BE2C (cell line): ENCODE measurements at regions not wholly inside any gene's neighbourhood (a gene's known extent, or its start where the extent isn't known, plus 50 kb on each side); places are given as distances from the start of the nearest gene placed in this dataset.
"Not testable (repeated sequence)": the region's sequence is repeated elsewhere in the genome, so short reads cannot be mapped to it uniquely, and the experiment has no call there.

ENCODE experiments used
- DNase-seq: peaks from one replicate; pipeline ENCODE4 v3.0.0-alpha.2; 2020
- H3K27me3 ChIP-seq: fragments of 250-450 bp; sonication (Bioruptor Pico); 2 replicates; pipeline ENCODE4 v1.5.1; 2020; ENCODE audit warnings: mild to moderate bottlenecking
- H3K36me3 ChIP-seq: fragments of 250-450 bp; sonication (Bioruptor Pico); 2 replicates; pipeline ENCODE4 v1.5.1; 2020; ENCODE audit warnings: mild to moderate bottlenecking
- H3K4me1 ChIP-seq: fragments of 250-450 bp; sonication (Bioruptor Pico); 2 replicates; pipeline ENCODE4 v1.5.1; 2020
- H3K4me3 ChIP-seq: 2 replicates; pipeline ENCODE4 v1.5.1; 2011; ENCODE audit warnings: low read depth, low read length
- H3K9me3 ChIP-seq: fragments of 250-450 bp; sonication (Bioruptor Pico); 2 replicates; pipeline ENCODE4 v1.5.1; 2020
- TF ChIP-seq, protein P1 (sequence below): IDR thresholded peaks from 2 replicates; pipeline ENCODE4 v1.5.1; 2012; ENCODE audit warnings: mild to moderate bottlenecking, low read depth, low read length

DNA sequence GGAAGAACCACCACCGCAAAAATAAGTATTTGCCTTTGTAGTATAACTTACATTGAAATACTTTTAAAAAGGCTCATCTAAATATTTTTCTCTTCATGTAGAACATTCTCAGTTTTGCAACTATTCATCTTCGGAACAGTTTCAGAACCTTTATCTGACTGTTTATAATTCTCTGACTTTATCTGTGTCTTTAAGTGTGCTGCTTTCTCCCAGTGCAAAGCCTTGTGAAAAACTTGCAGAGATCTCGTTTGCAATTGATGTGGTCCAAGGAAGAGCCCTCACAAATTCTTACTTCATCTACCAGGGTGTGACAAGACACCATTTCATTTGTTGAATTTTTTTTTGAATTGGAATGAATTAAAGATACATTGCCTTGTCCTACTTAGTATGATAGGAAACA lies 186.4 kb downstream of the DKK1 start:
- H3K27me3 ChIP-seq, result no peaks in the 10 kb centered on the region
- TF ChIP-seq, protein P1, sequence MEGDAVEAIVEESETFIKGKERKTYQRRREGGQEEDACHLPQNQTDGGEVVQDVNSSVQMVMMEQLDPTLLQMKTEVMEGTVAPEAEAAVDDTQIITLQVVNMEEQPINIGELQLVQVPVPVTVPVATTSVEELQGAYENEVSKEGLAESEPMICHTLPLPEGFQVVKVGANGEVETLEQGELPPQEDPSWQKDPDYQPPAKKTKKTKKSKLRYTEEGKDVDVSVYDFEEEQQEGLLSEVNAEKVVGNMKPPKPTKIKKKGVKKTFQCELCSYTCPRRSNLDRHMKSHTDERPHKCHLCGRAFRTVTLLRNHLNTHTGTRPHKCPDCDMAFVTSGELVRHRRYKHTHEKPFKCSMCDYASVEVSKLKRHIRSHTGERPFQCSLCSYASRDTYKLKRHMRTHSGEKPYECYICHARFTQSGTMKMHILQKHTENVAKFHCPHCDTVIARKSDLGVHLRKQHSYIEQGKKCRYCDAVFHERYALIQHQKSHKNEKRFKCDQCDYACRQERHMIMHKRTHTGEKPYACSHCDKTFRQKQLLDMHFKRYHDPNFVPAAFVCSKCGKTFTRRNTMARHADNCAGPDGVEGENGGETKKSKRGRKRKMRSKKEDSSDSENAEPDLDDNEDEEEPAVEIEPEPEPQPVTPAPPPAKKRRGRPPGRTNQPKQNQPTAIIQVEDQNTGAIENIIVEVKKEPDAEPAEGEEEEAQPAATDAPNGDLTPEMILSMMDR, result no peak
- no peaks in the 10 kb centered on the region for H3K4me1 ChIP-seq
- H3K9me3 ChIP-seq, result no peaks in the 10 kb centered on the region
- DNase-seq, result no peak
- H3K36me3 ChIP-seq, result no peaks in the 10 kb centered on the region
- no peak overlapping the region for H3K4me3 ChIP-seq

DNA sequence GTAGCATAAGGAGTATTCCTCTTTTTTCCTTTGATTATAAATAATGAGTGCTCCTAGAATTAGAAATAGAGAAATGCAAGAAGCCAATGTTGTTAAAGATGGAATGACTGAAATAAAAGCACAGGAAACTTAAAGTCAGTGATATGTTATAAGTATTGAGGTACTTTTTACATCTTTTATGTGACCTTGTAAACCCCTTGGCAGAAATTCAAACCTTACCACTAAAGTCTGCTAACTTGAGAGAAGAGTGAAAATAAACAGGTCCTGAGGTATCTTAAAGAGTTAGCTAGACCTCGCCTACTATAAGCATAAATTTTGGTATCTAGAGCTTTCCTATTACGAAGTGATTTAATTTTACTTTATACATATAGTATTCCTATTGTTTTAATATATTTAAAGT lies 188.2 kb downstream of the DKK1 start:
- TF ChIP-seq, protein P1, result no peak
- H3K9me3 ChIP-seq, result no peaks in the 10 kb centered on the region
- no peaks in the 10 kb centered on the region for H3K27me3 ChIP-seq
- no peak overlapping the region for H3K4me3 ChIP-seq
- no peaks in the 10 kb centered on the region for H3K4me1 ChIP-seq
- H3K36me3 ChIP-seq, result no peaks in the 10 kb centered on the region
- DNase-seq, result no peak

DNA sequence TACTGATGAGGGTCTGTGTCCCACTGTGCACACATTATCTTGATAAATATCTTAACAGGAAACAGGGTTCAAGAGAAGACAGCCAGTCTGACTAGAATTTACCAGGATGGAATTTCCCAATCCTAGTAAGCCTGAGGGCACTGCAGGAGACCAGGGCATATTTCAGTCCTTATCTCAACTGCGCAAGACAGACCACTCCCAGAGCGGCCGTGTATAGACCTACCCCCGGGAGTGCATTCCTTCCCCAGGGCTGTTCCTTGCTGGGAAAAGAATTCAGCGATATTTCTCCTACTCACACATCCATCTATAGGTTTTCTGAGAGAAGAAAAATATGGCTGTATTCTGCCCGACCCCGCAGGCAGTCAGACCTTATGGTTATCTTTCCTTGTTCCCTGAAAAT lies 191.3 kb downstream of the DKK1 start:
- peak; percentile 4 for DNase-seq
- not testable (repeated sequence) for H3K27me3 ChIP-seq, H3K9me3 ChIP-seq, H3K36me3 ChIP-seq, H3K4me1 ChIP-seq, H3K4me3 ChIP-seq

DNA sequence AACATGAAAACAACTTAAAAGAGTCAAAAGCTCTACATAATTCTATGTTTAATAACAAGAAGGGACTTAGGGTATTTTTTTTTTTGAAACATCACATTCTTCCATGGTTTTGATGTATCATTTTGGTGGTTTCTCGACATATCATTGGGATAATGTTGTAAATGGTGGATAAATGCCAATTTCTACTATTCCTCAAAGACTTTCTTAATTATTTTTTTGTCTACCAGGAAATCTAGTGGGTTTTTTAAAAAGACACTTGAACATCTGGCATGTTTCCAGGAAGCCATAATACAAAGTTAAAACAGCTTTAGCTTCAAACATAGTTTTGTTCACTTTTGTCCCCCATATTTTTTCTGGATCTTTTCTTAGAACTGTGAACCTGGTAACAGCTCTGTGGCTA lies 200.4 kb downstream of the DKK1 start:
- Histone ChIP-seq H3K36me3 (no peaks in the 10 kb centered on the region), H3K4me3 (no peak overlapping the region), H3K27me3 (no peaks in the 10 kb centered on the region), H3K4me1 (peaks cover 3% of the 10 kb centered on the region; the same call in 1 of the 2 replicates), H3K9me3 (no peaks in the 10 kb centered on the region; the same call in 1 of the 2 replicates)
- TF ChIP-seq, protein P1, result no peak
- DNase-seq, result no peak

DNA sequence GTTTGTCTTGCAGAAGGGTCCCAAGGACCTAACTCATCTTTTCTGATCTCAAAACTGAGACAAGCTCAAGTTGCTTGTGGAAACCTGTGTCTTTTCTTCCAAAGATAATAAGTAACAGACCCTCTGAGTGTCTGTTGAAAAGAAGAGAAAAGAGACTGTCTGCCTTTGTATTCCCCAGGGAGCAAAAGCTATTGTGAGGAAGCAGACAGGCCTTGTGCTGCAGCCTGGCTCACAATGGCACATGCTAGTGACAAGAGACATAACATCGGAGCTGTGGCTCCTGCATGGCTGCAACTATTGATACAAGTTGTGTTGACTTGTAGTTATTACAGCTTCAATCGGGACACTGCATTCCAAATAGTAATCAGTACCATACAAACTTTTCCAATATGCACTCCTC lies 202.9 kb downstream of the DKK1 start:
- no peaks in the 10 kb centered on the region for H3K36me3 ChIP-seq
- peak; percentile 65 for DNase-seq
- TF ChIP-seq, protein P1, result no peak
- no peak overlapping the region for H3K4me3 ChIP-seq
- peaks cover 3% of the 10 kb centered on the region; the same call in 1 of the 2 replicates for H3K4me1 ChIP-seq
- no peaks in the 10 kb centered on the region for H3K27me3 ChIP-seq
- no peaks in the 10 kb centered on the region; the same call in 1 of the 2 replicates for H3K9me3 ChIP-seq

DNA sequence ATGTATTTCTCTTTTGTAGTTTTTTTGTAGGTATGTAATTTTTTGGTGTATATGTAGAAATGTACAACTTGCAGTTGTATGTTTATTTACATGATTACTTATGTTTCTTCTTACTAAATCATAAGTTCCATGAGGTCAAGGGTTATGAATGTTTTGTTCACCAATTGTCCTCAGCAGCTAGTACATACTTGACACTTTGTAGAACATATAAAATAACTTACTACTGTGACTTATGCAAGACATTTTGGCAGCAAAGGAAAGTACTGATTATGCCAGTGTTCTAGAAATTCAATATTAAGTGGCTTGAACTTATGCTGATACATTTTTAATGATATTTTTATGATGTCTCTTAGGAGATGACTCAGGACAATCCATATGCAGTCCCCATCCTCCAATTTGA lies 209.6 kb downstream of the DKK1 start:
- no peaks in the 10 kb centered on the region for H3K4me1 ChIP-seq
- H3K4me3 ChIP-seq, result no peak overlapping the region
- H3K36me3 ChIP-seq, result no peaks in the 10 kb centered on the region
- no peaks in the 10 kb centered on the region for H3K27me3 ChIP-seq
- H3K9me3 ChIP-seq, result no peaks in the 10 kb centered on the region
- TF ChIP-seq, protein P1, result no peak
- DNase-seq, result no peak

DNA sequence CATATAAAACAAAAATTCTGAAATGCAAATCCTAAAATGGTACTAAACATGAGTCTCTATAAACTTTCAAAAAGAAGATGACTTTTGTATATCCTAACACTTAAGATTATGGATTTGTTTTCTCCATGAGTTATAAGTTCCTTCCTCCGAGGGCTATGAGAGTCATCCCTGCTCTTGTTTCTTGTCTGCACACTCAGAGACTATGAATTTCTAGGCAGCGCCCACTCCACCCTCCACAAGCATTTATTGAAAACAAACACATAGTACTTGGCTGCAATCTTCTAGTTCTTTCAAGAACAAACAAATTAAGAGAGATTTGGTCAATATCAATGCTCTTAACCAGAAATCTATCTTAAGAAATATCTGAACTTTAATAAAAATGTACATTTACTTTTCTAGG lies 211.7 kb downstream of the DKK1 start:
- no peak overlapping the region for H3K4me3 ChIP-seq
- DNase-seq, result no peak

More for the DNA sequence above, 211.7 kb downstream of the DKK1 start:
- TF ChIP-seq, protein P1, result no peak
- Histone ChIP-seq H3K36me3 (no peaks in the 10 kb centered on the region), H3K9me3 (no peaks in the 10 kb centered on the region), H3K27me3 (no peaks in the 10 kb centered on the region), H3K4me1 (peaks cover 3% of the 10 kb centered on the region; the same call in 1 of the 2 replicates)
